Calu3 (cell line): ENCODE measurements at regions not wholly inside any gene's neighbourhood (a gene's known extent, or its start where the extent isn't known, plus 50 kb on each side); places are given as distances from the start of the nearest gene placed in this dataset.

Source experiments
- BruUV-seq: library from RNA; stranded (reverse); fragments of 400-500 nt; replicated peaks from 2 replicates; lab custom pipeline; 2021; lab: Mats Ljungman, UMichigan
- CTCF ChIA-PET: fragments of 300-600 bp; sonication (Branson Sonifier 250); formaldehyde crosslinking; loops from one replicate; lab custom pipeline; 2022; ENCODE audit warnings: antibody characterized with exemption; lab: Charles Lee
- DNase-seq: peaks from one replicate; pipeline ENCODE4 v3.0.0; 2022
- H3K27ac Mint-ChIP-seq: one replicate; pipeline ENCODE4 v1.8.0; 2022; ENCODE audit warnings: mixed read lengths; ENCODE audit not compliant: unreplicated experiment
- H3K27me3 Mint-ChIP-seq: one replicate; pipeline ENCODE4 v1.8.0; 2022; ENCODE audit warnings: mixed read lengths; ENCODE audit not compliant: unreplicated experiment
- H3K36me3 Mint-ChIP-seq: one replicate; pipeline ENCODE4 v1.8.0; 2022; ENCODE audit warnings: mild to moderate bottlenecking, moderate library complexity, mixed read lengths; ENCODE audit not compliant: insufficient read depth, unreplicated experiment
- H3K4me1 Mint-ChIP-seq: one replicate; pipeline ENCODE4 v1.8.0; 2022; ENCODE audit warnings: mild to moderate bottlenecking, low read depth, mixed read lengths; ENCODE audit not compliant: unreplicated experiment
- H3K4me3 Mint-ChIP-seq: one replicate; pipeline ENCODE4 v1.8.0; 2022; ENCODE audit warnings: mild to moderate bottlenecking, low read depth, moderate library complexity, mixed read lengths; ENCODE audit not compliant: unreplicated experiment
- H3K9me3 Mint-ChIP-seq: one replicate; pipeline ENCODE4 v1.8.0; 2022; ENCODE audit warnings: low read depth, mixed read lengths; ENCODE audit not compliant: unreplicated experiment
- CTCF ChIP-seq: fragments of 200-600 bp; IDR thresholded peaks from one replicate; pipeline ENCODE4 v1.8.0; 2022; ENCODE audit warnings: antibody characterized with exemption; ENCODE audit not compliant: unreplicated experiment
- intact Hi-C: fragments of 100-400 bp; cut with micrococcal nuclease; formaldehyde crosslinking; loops from one replicate; pipeline ENCODE4 v1.10.0; 2022; ENCODE audit not compliant: unreplicated experiment

- H3K36me3 Mint-ChIP-seq, result no peaks in the 10 kb centered on the region
- no peak for TF ChIP-seq CTCF
- H3K4me1 Mint-ChIP-seq, result no peaks in the 10 kb centered on the region
- no peaks in the 10 kb centered on the region for H3K27me3 Mint-ChIP-seq
- H3K4me3 Mint-ChIP-seq, result no peak overlapping the region
- DNase-seq, result no peak
- no TSS peak for BruUV-seq
- H3K27ac Mint-ChIP-seq, result no peak overlapping the region
- intact Hi-C loops, result no loop called here
- CTCF ChIA-PET, result interaction anchor here (0.6 kb wide), 1 partner anchor 78 kb away, joined by 5 read pairs; no protein-coding TSS in a partner anchor
- no peaks in the 10 kb centered on the region for H3K9me3 Mint-ChIP-seq
These were observed 541.3 kb downstream of the GBA3 start for GRCh38 chr4:23234018-23234417.

- intact Hi-C loops, result no loop called here
- CTCF ChIA-PET, result no interaction called here
- Mint-ChIP-seq H3K4me1 (no peaks in the 10 kb centered on the region), H3K27me3 (no peaks in the 10 kb centered on the region), H3K9me3 (no peaks in the 10 kb centered on the region), H3K27ac (no peak overlapping the region), H3K4me3 (no peak overlapping the region), H3K36me3 (no peaks in the 10 kb centered on the region)
- BruUV-seq, result no TSS peak
- no peak for TF ChIP-seq CTCF
- DNase-seq, result no peak
These were observed 540.9 kb downstream of the GBA3 start for GRCh38 chr4:23233596-23233995.

GRCh38 chr4:23232987-23233386, 540.2 kb downstream of the GBA3 start:
- H3K9me3 Mint-ChIP-seq, result no peaks in the 10 kb centered on the region
- no peaks in the 10 kb centered on the region for H3K4me1 Mint-ChIP-seq
- CTCF ChIA-PET, result no interaction called here
- no peak overlapping the region for H3K27ac Mint-ChIP-seq
- intact Hi-C loops, result no loop called here
- DNase-seq, result no peak
- no peaks in the 10 kb centered on the region for H3K27me3 Mint-ChIP-seq
- no TSS peak for BruUV-seq
- no peaks in the 10 kb centered on the region for H3K36me3 Mint-ChIP-seq
- no peak overlapping the region for H3K4me3 Mint-ChIP-seq
- TF ChIP-seq CTCF, result no peak

GRCh38 chr4:23225564-23225963, 532.8 kb downstream of the GBA3 start:
- Mint-ChIP-seq H3K27me3 (no peaks in the 10 kb centered on the region), H3K27ac (no peak overlapping the region), H3K4me3 (no peak overlapping the region), H3K9me3 (no peaks in the 10 kb centered on the region), H3K36me3 (no peaks in the 10 kb centered on the region), H3K4me1 (no peaks in the 10 kb centered on the region)
- no peak for TF ChIP-seq CTCF
- CTCF ChIA-PET, result no interaction called here
- DNase-seq, result no peak
- intact Hi-C loops, result no loop called here
- BruUV-seq, result no TSS peak
